Fibroblast of mammary gland (primary cell): ENCODE measurements at regions not wholly inside any gene's neighbourhood (a gene's known extent, or its start where the extent isn't known, plus 50 kb on each side); places are given as distances from the start of the nearest gene placed in this dataset.
"Not testable (repeated sequence)": the region's sequence is repeated elsewhere in the genome, so short reads cannot be mapped to it uniquely, and the experiment has no call there.

Source experiments
- DNase-seq: peaks from one replicate; pipeline ENCODE4 v3.0.0-alpha.2; 2010; ENCODE audit warnings: low read depth
- H3K4me3 ChIP-seq: 2 replicates; pipeline ENCODE4 v1.5.1; 2011; ENCODE audit warnings: low read depth, mild to moderate bottlenecking, low read length, moderate library complexity; ENCODE audit not compliant: control insufficient read depth
- CTCF ChIP-seq: conservative IDR thresholded peaks from 2 replicates; pipeline ENCODE4 v1.5.1; 2011; ENCODE audit warnings: low read depth, low read length, inconsistent platforms; ENCODE audit not compliant: control insufficient read depth, insufficient read depth

DNA sequence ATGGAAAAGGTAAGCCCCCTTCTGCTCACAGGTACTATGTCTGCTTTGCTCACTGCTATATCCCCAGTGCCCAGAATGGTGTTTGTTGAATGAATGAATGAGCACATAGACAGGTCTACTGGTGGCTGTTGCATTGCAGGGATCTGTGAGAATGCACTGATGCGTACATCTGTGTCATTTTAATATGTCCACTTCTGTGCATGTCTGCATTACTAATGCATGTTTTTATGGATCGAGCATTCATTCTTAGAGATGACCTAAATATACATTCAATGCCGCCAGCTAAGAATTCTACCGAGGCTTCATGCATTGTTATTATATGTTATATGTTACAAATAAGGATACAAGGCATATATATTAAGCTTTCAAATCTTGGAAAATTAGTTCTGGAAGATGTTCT is 73.8 kb downstream of the SPRING1 start:
- TF ChIP-seq CTCF: no peak
- H3K4me3 ChIP-seq: no peak overlapping the region
- DNase-seq: no peak

DNA sequence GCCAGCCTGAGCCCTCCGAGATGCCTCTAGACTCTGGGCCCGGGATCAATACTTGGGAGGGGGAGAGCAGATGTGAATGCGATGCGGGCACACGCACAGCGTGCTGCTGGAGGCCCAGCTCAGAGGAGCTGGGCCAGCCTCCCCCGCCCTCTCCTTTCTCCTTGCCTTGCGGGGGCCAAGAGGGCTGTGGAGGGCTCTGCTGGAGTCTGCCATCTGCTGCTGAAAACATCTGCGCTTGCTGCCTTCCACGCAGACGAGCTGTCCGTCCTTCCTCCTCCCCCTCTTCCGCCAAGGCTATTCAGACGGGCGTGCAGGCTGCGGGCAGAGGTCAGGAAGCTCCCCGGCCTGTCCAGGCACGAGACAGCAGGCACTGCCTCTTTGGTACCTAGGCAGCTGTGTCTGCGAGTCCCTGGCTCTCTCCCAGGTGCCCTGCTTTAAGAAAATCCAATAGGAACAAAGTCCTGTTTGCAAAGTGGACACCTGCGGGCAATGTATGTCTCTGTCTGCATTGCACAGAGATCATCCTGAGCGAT is 75.2 kb downstream of the SPRING1 start:
- no peak for TF ChIP-seq CTCF
- DNase-seq: no peak
- H3K4me3 ChIP-seq: no peak overlapping the region

DNA sequence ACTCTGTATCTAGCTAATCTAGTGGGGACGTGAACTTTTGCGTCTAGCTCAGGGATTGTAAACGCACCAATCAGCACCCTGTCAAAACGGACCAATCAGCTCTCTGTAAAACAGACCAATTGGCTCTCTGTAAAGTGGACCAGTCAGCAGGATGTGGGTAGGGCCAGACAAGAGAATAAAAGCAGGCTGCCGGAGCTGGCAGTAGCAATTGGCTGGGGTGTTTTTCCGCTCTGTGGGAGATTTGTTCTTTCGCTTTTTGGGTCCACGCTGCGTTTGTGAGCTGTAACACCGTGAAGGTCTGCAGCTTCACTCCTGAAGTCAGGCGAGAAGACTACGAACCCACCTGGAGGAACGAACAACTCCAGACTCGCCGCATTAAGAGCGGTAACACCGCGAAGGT is 76.5 kb downstream of the SPRING1 start:
- H3K4me3 ChIP-seq: no peak overlapping the region
- DNase-seq: no peak
- no peak for TF ChIP-seq CTCF

DNA sequence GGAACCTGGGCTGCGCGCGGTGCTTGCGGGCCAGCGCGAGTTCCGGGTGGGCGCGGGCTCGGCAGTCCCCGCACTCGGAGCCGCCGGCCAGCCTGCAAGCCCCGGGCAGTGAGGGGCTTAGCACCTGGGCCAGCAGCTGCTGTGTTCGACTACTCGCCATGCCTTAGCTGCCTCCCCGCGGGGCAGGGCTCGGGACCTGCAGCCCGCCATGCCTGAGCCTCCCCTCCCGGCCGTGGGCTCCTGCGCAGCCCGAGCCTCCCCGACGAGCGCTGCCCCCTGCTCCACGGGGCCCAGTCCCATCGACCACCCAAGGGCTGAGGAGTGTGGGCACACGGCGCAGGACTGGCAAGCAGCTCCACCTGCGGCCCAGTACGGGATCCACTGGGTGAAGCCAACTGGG is 77.1 kb downstream of the SPRING1 start:
- DNase-seq, H3K4me3 ChIP-seq: not testable (repeated sequence)

GRCh38 chr12:116659771-116660481 is 77.9 kb downstream of the SPRING1 start:
- peak; percentile 35 for DNase-seq
- no peak for TF ChIP-seq CTCF

GRCh38 chr12:116657921-116658495 is 79.9 kb downstream of the SPRING1 start:
- no peak for TF ChIP-seq CTCF
- H3K4me3 ChIP-seq: peak overlapping the region; percentile 40
- DNase-seq: no peak

More at GRCh38 chr12:116659771-116660481, 77.9 kb downstream of the SPRING1 start:
- H3K4me3 ChIP-seq: no peak overlapping the region

DNA sequence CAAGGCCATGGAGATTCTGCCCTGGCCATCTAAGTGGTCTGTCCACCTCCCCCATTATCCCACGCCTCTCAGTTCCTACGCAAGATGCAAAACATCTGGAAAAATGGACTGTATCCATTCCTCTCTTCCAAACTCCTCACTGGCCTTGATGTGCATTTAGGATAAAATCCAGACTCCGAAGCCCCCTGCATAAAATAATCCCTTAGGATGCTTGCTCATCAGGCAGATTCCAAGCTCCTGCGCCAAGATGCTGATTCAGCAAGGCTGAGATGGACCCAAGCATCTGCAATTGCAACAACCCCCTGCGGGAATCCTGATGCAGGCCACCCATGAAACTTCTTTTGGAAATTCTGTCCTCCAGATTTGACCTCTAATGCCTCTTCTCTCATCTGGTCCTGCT is 81.6 kb downstream of the SPRING1 start:
- no peak overlapping the region for H3K4me3 ChIP-seq
- DNase-seq: peak; percentile 74
- TF ChIP-seq CTCF: no peak
